Jurkat, Clone E6-1 (cell line): ENCODE measurements at regions not wholly inside any gene's neighbourhood (a gene's known extent, or its start where the extent isn't known, plus 50 kb on each side); places are given as distances from the start of the nearest gene placed in this dataset.
"Not testable (repeated sequence)": the region's sequence is repeated elsewhere in the genome, so short reads cannot be mapped to it uniquely, and the experiment has no call there.

ENCODE experiments used
- DNase-seq: peaks from one replicate; pipeline ENCODE4 v3.0.0-alpha.2; 2011; ENCODE audit warnings: low read depth, low spot score
- H3K4me3 ChIP-seq: 2 replicates; pipeline ENCODE4 v1.5.1; 2011; ENCODE audit warnings: mild to moderate bottlenecking, low read length, control low read depth, moderate library complexity

DNA sequence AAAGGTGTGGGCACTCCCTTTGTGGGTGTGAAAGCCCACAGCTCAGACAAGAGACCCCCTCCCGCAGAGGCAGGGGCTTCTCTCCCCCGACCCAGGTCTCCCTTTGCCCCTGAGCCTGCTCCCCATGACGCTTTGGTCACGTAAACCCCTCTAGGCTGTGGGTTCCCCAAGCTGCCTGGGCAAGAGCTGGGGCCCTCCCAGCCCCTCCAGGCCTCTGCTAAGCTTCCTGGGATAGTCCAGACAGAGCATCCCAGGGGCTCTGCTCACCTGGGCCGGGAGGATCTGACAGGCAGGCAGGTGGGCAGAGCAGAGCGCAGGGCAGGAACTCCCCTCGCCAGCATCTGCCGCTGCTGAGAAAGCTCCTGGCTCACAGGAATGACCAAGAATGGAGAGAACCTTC, 177.3 kb downstream of the BANP start:
- no peak overlapping the region for H3K4me3 ChIP-seq
- DNase-seq: no peak

GRCh38 chr16:88129133-88129532, 177.9 kb downstream of the BANP start:
- not testable (repeated sequence) for DNase-seq

GRCh38 chr16:88130016-88130415, 178.8 kb downstream of the BANP start:
- no peak for DNase-seq
- H3K4me3 ChIP-seq: no peak overlapping the region

More at GRCh38 chr16:88129133-88129532, 177.9 kb downstream of the BANP start:
- not testable (repeated sequence) for H3K4me3 ChIP-seq

DNA sequence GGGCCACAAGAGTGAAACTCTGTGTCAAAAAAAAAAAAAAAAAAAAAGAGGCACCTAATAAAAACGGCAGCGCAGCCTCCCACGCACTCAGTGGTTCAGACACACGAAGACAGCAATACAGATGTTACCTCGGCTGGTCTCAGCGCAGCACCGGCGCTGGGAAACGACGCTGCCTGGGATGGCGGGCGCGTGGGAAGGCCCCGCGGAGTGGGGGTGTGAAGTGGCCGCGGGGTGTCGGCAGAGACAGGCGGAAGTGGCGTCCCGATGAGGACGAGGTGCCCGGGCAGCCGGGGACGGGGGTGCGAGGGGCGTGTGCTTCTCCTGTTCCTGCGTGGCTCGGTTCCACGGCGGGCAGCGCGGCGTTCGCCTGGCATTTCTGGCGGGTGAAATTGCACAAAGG, 179.4 kb downstream of the BANP start:
- DNase-seq: no peak
- H3K4me3 ChIP-seq: no peak overlapping the region

DNA sequence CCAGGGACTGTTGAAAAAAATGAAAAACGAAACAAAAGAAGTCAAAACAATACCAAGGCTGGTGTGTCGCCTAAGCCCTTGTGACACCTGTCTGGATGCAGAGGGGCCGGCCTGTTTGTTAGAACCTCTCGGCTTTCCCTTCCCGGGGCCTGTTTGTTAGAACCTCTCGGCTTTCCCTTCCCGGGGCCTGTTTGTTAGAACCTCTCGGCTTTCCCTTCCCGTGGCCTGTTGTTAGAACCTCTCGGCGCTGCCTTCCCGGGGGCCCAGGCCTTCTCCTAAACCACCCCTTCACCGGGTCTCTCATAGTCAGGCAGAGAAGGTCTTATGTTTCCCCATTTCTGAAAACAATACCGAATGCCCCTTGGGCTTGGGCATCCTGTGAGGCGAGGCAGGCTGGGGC, 180.0 kb downstream of the BANP start:
- no peak overlapping the region for H3K4me3 ChIP-seq

GRCh38 chr16:88131966-88132365, 180.7 kb downstream of the BANP start:
- no peak overlapping the region for H3K4me3 ChIP-seq
- DNase-seq: no peak

More for the DNA sequence above, 180.0 kb downstream of the BANP start:
- DNase-seq: no peak

DNA sequence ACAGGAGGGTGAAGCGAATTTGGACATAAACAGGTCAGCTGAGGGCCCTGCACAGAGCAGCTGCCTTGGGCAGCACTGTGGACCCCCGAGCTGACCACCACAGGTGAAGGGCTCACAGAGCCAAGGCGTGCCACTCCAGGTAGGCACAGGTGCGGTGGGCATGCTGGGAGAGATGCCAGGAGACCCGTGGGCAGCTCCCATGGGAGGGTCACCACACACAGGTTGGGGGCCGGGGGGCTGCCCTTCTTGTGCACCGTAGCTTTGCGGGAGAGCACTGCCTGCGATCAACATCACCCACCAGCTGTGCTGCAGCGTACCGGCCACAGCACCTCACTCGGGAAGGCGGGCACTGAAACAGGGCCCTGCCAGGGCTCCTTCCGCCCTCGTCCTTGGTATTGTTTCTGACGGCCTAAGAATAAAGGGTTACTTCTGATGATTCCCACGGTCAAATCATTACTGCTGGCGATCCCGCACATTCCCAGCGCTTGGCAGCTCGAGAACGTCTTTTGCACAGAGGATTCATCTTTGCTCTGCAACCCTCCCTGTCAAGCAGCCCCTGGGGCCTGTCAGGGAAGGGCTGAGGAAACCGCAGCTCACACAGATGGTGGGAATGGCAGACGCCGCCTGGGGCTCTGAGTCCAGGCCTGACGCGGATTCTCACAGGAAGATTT, 181.7 kb downstream of the BANP start:
- no peak overlapping the region for H3K4me3 ChIP-seq
- DNase-seq: no peak

DNA sequence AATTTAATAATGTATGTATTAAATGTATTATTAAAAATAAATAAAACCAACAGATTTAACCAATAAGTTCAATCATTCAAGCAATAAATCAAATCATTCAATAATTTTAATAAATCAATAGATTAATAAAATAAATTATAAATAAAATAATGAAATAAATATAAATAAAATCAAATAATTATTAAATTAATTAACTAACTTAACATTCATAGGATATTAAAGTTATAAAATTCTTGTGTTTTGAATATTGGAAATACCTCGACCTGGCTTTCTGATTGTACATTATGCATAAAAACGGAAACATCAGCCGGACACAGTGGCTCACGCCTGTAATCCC, 182.2 kb downstream of the BANP start:
- no peak overlapping the region for H3K4me3 ChIP-seq
- no peak for DNase-seq

- not testable (repeated sequence) for H3K4me3 ChIP-seq, DNase-seq
Measured at GRCh38 chr16:88134172-88134898, 183.1 kb downstream of the BANP start.

DNA sequence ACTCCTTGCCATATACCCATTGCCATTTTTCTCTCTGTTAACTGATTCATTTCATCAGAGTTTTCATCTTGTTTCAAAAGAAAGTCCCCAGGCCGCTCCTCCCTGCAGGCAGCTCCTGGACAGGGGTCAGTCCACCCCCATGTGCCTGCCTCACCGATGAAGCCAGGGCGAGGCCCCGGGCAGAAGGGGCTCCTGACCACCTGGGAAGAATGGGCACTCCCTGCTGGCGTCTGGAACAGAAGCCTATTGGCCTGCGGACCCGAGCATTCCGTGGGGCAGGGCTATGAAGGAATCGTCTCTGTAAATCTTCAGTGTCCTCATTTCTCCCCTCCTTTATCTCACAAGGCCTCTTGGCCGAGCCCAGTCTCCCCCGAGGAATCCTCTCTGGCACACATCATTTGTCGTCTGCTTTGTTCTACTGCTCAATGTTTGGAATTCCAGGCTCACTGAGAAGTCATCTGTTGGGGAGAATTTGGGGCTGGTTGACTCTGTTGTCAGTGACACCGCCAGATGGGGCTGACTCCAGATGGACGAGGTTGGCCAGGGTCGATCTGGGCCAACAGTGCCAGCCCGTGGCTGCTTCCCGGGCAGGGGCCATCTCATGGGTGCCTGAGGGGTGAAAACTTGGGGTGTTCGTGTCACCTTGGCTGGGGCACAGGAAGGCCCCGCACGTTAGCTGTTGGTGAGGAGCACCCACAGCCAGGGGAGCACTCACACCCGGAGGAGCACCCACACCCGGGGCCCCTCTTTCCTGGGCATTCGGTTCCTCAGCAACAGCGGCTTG, 183.9 kb downstream of the BANP start:
- not testable (repeated sequence) for DNase-seq, H3K4me3 ChIP-seq

DNA sequence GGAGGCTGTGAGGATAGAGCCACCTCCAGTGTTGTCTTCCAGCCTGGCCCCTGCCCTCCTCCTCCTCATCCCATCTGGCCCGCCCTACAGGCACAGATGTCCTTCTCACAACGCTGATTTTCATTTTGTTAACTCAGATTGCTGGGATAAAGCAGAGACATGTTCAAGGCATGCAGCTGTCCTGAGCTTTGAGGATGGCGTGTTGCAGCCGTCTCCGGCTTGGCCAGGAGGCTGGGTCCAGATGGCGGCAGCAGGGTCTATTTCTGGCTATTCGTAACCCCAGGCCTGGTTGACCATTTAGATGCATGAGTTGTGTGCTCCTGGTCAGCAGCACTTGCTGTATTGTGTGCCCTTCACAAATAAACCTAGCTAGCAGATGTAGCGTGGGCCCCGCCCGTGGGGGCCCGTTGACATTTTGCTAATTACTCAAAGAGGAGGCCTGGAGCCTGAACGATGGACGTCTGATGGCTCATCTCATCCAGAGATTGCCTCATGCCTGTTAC, 185.0 kb downstream of the BANP start:
- not testable (repeated sequence) for DNase-seq, H3K4me3 ChIP-seq

- not testable (repeated sequence) for H3K4me3 ChIP-seq
Measured at GRCh38 chr16:88136939-88137338, 185.7 kb downstream of the BANP start.

GRCh38 chr16:88139141-88139540, 187.9 kb downstream of the BANP start:
- H3K4me3 ChIP-seq, DNase-seq: not testable (repeated sequence)

More at GRCh38 chr16:88136939-88137338, 185.7 kb downstream of the BANP start:
- DNase-seq: not testable (repeated sequence)

GRCh38 chr16:88140195-88140594, 189.0 kb downstream of the BANP start:
- not testable (repeated sequence) for H3K4me3 ChIP-seq, DNase-seq

DNA sequence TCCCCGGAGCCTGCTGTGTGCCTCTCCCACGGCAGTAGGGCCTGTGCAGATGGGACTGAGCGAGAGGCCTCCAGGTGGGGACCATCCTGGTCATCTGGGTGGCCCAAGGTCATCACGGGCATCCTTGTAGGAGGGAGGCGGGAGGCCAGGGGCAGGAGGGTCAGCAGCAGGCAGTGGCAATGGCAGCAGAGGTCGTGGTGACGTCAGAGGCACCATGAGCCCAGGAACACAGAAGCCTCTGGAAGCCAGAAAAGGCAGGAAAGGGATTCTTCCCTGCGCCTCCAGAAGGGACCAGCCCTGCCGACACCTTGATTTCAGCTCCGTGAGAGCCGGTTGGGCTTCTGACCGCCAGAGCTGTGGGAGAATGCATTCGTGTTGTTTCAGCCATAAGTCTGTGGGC, 190.3 kb downstream of the BANP start:
- no peak overlapping the region for H3K4me3 ChIP-seq
- no peak for DNase-seq

DNA sequence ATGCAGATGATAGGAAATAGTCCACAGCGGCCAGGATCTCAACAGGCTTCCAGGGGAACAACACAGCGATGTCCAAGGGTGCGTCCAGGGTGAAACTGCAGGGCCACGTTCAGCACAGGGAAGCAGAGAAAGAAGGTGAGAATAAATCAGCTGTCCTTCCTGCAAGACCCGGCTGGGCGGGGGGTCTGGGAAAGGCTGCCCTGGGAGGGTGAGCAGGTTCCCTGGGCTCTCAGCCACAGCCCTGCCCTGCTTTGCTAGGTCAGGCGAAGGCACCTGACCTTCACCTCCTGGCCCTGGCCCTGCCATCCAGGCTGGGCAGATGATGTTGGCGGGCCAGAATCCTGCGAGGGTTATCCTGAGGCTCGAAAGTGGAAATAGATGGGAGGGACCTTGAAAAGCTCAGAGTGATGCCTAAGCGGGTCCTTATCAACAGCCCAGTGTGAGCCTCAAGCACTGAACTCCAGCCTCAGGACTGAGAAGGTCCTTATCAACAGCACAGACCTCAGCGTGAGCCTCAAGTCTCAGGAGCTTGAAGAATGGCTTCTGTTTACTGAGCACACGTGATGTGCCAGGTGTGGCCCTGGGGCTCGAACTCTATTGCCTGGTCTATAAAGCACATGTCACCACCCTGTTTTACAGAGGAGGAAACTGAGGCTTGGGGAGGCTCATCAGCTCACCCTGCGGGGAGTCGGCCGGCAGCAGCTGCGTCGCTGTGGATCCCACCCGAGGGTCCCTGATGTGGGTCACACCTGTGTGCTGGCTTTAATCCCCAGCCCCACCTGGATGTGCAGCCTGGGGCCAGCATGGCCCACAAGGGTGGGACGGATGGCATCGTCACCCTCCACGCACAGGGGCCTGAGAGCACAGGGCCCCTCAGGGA, 191.1 kb downstream of the BANP start:
- not testable (repeated sequence) for H3K4me3 ChIP-seq, DNase-seq

DNA sequence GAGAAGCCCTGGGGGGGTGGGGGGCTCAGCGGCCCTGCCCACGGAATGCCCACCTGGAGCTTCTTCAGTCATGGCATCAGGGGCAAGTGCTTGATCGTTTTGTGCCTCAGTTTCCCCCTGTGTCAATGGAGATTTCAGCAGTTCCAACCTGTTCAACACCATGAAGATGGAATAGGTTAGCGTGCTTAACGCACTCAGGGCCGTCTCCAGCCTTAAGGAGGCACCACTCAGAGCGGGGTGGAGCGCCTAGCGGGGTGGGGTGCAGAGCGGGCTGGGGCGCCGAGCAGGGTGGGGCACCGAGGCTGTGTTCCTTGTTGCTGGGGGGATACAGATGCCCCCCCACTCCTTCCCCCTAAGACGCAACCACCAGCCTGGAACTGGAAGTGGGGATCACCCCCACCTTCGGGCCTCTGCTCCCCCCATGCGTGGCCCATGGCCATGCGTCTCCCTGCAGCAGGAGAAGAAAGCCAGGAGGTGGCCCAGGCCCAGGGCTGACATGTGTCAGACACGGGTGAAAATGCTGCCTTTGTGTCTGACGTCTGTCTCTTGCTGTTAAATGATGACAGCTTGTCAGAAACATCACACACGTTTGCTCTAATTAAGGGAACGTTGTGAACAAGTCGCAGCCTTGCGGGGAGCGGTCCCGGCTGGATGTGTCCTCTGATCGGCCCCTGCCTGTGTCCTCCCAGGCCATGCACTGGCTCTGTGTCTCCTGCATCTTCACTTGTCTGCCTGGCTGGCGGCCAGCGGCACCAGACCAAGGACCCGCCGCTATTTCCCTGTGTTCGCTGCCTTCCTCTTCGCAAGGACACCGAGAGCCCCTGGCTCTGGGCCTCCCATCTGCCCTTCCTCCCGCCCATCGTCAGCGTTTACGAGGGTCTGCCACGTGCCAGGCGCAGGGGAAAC, 192.1 kb downstream of the BANP start:
- DNase-seq, H3K4me3 ChIP-seq: not testable (repeated sequence)

DNA sequence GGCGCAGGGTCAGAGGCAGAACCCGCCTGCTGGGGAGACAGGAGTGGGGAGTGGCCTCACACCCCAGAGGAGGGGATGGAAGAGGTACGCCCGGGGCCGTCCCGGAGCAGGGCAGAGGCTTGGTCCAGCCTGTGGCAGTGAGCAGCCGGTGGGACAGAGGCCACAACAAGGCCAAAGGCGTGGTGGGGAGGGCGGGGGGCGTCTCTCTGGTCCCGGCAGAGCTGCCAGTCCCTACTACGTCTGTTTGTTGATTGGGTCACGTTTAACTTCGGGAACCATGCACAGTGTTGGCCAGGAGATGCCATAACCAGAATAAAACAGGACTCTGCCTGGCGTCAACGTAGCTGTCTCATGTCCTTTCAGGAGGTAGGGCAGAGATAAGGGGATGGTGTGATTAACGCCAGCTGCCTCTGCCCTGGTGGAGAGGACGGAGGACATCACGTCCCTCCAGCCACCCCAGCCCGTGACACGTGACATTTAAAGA, 192.8 kb downstream of the BANP start:
- no peak overlapping the region for H3K4me3 ChIP-seq
- no peak for DNase-seq
